ENCODE measurements at regions not wholly inside any gene's neighbourhood (a gene's known extent, or its start where the extent isn't known, plus 50 kb on each side); places are given as distances from the start of the nearest gene placed in this dataset.

DNA sequence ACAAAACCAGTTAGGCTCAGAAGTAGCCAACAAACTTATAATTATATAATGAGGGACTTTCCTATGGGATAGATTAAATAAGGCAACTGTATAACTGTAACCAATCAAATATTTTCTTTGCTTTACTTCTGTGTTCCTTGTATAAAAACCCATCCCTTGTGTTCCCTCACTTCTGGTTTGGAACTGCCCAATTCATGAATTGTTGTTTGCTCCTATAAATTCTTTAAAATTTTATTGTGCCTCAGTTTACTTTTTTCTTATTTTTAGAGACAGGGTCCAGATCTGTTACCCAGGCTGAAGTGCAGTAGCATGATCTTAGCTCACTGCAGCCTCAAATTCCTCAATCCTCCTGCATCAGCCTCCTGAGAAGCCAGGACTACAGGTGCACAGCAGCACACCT is 155.7 kb downstream of the SMAD6 start:
- ATAC-seq (no peak), DNase-seq (no peak)
- Histone ChIP-seq H3K4me3 (ENCODE audit: low read length) (no peak overlapping the region), H3K27ac (ENCODE audit: low read length) (no peak overlapping the region), H3K9me3 (ENCODE audit: control insufficient read depth, low read length) (no peaks in the 10 kb centered on the region), H3K27me3 (ENCODE audit: control insufficient read depth, insufficient read depth) (no peaks in the 10 kb centered on the region), H3K4me1 (ENCODE audit: control insufficient read depth, insufficient read depth, low read length) (no peaks in the 10 kb centered on the region)
- intact Hi-C loops (cut with DNase I): no loop called here

DNA sequence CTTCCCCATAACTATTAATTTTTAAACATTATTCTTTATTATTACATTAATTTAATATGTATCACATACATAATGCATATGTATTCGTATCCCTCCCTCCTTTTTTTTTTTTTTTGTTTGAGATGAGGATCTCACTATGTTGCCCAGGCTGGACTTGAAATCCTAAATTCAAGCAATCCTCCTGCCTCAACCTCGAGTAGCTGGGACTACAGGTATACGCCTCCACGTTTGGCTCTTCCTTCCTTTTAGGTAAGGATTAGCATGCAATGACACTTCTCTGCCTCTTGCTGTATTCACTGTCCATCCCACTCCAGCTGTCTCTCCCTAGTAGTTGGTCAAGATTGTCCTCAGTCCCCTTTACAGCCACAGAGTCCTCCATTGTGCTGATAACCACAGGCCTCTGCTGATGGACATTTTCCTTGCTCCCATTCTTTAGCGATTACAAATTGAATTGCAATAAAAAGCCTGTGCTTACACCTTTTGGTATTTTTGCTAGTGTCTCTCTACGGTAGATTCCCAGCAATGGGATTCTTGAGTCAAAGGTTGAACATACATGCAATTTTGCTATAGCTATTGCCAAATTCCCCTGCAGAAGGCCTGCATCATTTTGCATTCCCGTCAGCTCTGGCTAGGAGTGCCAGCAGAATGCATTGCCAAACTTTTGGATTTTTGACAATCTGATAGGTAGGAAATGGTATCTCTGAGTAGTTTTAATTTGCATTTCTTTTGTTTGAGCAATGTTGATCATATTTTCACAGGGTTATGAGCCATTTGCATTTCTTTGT is 156.6 kb downstream of the SMAD6 start:
- Histone ChIP-seq H3K4me1 (ENCODE audit: control insufficient read depth, insufficient read depth, low read length) (no peaks in the 10 kb centered on the region), H3K9me3 (ENCODE audit: control insufficient read depth, low read length) (no peaks in the 10 kb centered on the region), H3K4me3 (ENCODE audit: low read length) (no peak overlapping the region), H3K27ac (ENCODE audit: low read length) (no peak overlapping the region), H3K27me3 (ENCODE audit: control insufficient read depth, insufficient read depth) (no peaks in the 10 kb centered on the region)
- no peak for DNase-seq
- intact Hi-C loops (cut with DNase I): no loop called here
- no peak for ATAC-seq
- 70% methylated on average over 7 of the region's 7 CpGs for WGBS

- H3K4me1 ChIP-seq (ENCODE audit: control insufficient read depth, insufficient read depth, low read length): no peaks in the 10 kb centered on the region
- H3K4me3 ChIP-seq (ENCODE audit: low read length): no peak overlapping the region
- H3K27me3 ChIP-seq (ENCODE audit: control insufficient read depth, insufficient read depth): no peaks in the 10 kb centered on the region
- no peaks in the 10 kb centered on the region for H3K9me3 ChIP-seq (ENCODE audit: control insufficient read depth, low read length)
- WGBS: 93% methylated on average over 8 of the region's 8 CpGs
- no peak for DNase-seq
- intact Hi-C loops (cut with DNase I): no loop called here
- no peak overlapping the region for H3K27ac ChIP-seq (ENCODE audit: low read length)
- no peak for ATAC-seq
Measured at GRCh38 chr15:66859688-66860253, 157.7 kb downstream of the SMAD6 start.

GRCh38 chr15:66860844-66861243 is 158.8 kb downstream of the SMAD6 start:
- Histone ChIP-seq H3K9me3 (ENCODE audit: control insufficient read depth, low read length) (no peaks in the 10 kb centered on the region), H3K27me3 (ENCODE audit: control insufficient read depth, insufficient read depth) (no peaks in the 10 kb centered on the region), H3K4me3 (ENCODE audit: low read length) (no peak overlapping the region), H3K4me1 (ENCODE audit: control insufficient read depth, insufficient read depth, low read length) (no peaks in the 10 kb centered on the region), H3K27ac (ENCODE audit: low read length) (no peak overlapping the region)
- WGBS: 86% methylated on average over 3 of the region's 3 CpGs
- DNase-seq (no peak), ATAC-seq (no peak)
- intact Hi-C loops (cut with DNase I): no loop called here

DNA sequence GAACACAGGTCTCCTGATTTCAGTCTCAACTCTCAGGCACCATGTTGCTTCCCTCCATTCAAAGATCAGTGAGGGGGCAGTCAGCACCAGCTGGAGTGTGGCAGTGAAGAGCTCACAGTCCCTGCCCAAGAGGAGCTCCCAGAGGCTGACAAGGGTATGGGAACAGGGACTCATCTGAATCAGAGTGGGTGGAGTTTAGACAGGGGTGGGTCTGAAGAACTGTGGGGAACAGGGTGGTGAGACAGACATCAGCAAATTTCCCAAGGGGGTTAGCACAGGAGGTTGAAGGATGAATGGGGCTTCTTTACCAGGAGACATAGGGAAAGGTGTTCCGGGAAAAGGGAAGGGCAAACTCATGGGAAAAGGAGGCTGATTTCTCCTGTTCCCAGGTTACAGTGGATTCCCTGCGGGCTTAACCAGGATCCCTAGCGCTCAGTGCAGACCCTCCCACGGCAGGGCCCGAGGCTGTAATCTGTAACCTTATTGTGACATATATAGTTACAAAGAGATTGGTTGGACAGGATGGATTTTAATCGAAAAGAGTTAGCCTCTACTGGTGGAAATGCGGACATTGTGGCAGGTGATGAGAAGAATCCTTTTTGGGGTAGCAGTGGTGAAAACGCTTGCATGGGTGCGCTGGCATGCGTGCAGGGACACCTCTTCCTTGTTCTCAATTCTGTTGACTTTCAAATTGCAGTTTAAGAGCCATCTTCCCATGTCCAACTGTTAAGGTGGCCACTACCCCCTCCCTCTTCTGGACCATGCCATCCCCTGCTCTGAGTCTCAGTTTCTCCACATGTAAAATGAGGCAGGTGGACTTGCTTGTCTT is 160.3 kb downstream of the SMAD6 start:
- Histone ChIP-seq H3K9me3 (ENCODE audit: control insufficient read depth, low read length) (no peaks in the 10 kb centered on the region), H3K4me3 (ENCODE audit: low read length) (no peak overlapping the region), H3K27me3 (ENCODE audit: control insufficient read depth, insufficient read depth) (no peaks in the 10 kb centered on the region), H3K4me1 (ENCODE audit: control insufficient read depth, insufficient read depth, low read length) (no peaks in the 10 kb centered on the region), H3K27ac (ENCODE audit: low read length) (no peak overlapping the region)
- WGBS: 84% methylated on average over 10 of the region's 10 CpGs
- intact Hi-C loops (cut with DNase I): no loop called here
- no peak for DNase-seq
- peak in 1 of 2 donors; percentile 33 for ATAC-seq

GRCh38 chr15:66862940-66863335 is 160.9 kb downstream of the SMAD6 start:
- Histone ChIP-seq H3K27ac (ENCODE audit: low read length) (no peak overlapping the region), H3K27me3 (ENCODE audit: control insufficient read depth, insufficient read depth) (no peaks in the 10 kb centered on the region), H3K4me1 (ENCODE audit: control insufficient read depth, insufficient read depth, low read length) (no peaks in the 10 kb centered on the region), H3K9me3 (ENCODE audit: control insufficient read depth, low read length) (no peaks in the 10 kb centered on the region), H3K4me3 (ENCODE audit: low read length) (no peak overlapping the region)
- intact Hi-C loops (cut with DNase I): no loop called here
- peak; percentile 80 to 92 (median 92) for DNase-seq
- ATAC-seq: peak; percentile 82 to 84
- WGBS: 4% methylated on average over 9 of the region's 9 CpGs

GRCh38 chr15:66863390-66864085 is 161.5 kb downstream of the SMAD6 start:
- DNase-seq (no peak), ATAC-seq (peak in 1 of 2 donors; percentile 18)
- H3K27ac ChIP-seq (ENCODE audit: low read length): no peak overlapping the region
- no peaks in the 10 kb centered on the region for H3K9me3 ChIP-seq (ENCODE audit: control insufficient read depth, low read length)
- 88% methylated on average over 2 of the region's 2 CpGs for WGBS
- intact Hi-C loops (cut with DNase I): no loop called here
- H3K4me1 ChIP-seq (ENCODE audit: control insufficient read depth, insufficient read depth, low read length): no peaks in the 10 kb centered on the region
- H3K4me3 ChIP-seq (ENCODE audit: low read length): no peak overlapping the region
- H3K27me3 ChIP-seq (ENCODE audit: control insufficient read depth, insufficient read depth): no peaks in the 10 kb centered on the region

DNA sequence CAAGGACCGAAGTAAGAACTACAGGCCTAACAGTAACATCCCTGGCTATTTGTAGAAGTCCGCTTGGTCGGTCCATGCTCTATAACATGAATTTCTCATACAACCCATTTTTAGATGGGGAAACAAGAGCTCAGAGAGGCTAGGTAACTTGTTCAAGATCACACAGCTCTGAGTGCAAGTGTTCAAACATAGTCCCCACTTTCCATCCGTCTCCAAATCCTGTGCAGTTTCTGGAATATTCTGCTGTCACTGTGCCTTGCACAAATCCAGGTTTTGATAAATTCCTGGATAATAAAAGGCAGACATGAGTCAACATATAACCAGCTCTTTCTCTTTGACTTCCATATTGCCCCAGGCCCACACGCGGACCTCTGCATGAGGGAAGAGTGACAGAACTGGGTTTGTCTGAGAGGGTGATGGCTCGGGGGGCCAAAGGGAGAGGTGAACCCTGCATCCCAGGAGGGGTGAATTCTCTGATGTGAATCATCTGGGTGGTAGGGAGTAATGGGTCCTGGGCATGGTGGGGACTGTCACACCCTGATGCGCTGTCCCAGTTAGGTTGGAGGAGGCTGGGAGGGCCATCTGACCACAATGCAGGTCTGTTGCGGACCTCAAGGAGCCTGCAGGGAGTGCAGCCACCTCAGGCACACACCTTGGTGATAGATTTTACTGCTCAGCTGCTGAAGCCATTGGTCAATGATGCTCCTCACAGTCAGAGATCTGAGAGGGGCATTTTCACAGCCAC is 162.2 kb downstream of the SMAD6 start:
- ATAC-seq (no peak), DNase-seq (no peak)
- no peak overlapping the region for H3K27ac ChIP-seq (ENCODE audit: low read length)
- H3K9me3 ChIP-seq (ENCODE audit: control insufficient read depth, low read length): no peaks in the 10 kb centered on the region
- H3K4me3 ChIP-seq (ENCODE audit: low read length): no peak overlapping the region
- H3K27me3 ChIP-seq (ENCODE audit: control insufficient read depth, insufficient read depth): no peaks in the 10 kb centered on the region
- no peaks in the 10 kb centered on the region for H3K4me1 ChIP-seq (ENCODE audit: control insufficient read depth, insufficient read depth, low read length)
- intact Hi-C loops (cut with DNase I): no loop called here
- 97% methylated on average over 9 of the region's 9 CpGs for WGBS

DNA sequence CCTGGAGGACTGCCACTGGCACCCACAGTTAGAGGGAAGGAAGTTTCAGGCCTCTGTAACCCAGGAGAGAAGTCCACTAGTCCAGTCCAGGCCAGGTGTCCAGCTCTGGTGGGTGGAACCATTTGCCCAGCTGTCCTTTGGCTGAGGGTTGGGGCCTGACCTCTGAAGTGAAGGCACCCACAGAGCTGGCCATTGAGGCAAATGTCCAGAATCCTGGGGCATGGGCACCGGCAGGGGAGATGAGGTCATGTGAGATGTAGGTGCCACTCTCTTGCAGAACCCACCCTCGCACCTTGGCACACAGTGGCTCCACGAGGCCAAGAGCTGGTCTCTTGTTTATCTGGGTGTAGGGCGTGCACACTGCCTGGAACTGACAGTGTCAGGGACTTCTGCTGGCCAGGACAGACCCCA is 162.8 kb downstream of the SMAD6 start:
- 95% methylated on average over 4 of the region's 4 CpGs for WGBS
- no peak for ATAC-seq
- no peak for DNase-seq
- Histone ChIP-seq H3K9me3 (ENCODE audit: control insufficient read depth, low read length) (no peaks in the 10 kb centered on the region), H3K27ac (ENCODE audit: low read length) (no peak overlapping the region), H3K27me3 (ENCODE audit: control insufficient read depth, insufficient read depth) (no peaks in the 10 kb centered on the region), H3K4me3 (ENCODE audit: low read length) (no peak overlapping the region), H3K4me1 (ENCODE audit: control insufficient read depth, insufficient read depth, low read length) (no peaks in the 10 kb centered on the region)
- intact Hi-C loops (cut with DNase I): no loop called here
